IMR-90 (cell line): ENCODE measurements at regions not wholly inside any gene's neighbourhood (a gene's known extent, or its start where the extent isn't known, plus 50 kb on each side); places are given as distances from the start of the nearest gene placed in this dataset.

Source experiments
- ATAC-seq: fragments of 200-7000 bp; cut with Tn5 transposase; 2 replicates; pipeline ENCODE4 v1.9.1; 2020; ENCODE audit warnings: low read depth, mild to moderate bottlenecking, moderate library complexity
- BruUV-seq: library from RNA; stranded (reverse); fragments of 400-500 nt; replicated peaks from 2 replicates; lab custom pipeline; 2021; lab: Mats Ljungman, UMichigan
- CTCF ChIA-PET: fragments of 300-600 bp; formaldehyde crosslinking; extraction: SDS; loops from one replicate; lab custom pipeline; 2021; ENCODE audit warnings: antibody characterized with exemption; lab: Yijun Ruan, JAX
- POLR2A ChIA-PET: fragments of 300-600 bp; sonication (Branson Sonifier 250); formaldehyde crosslinking; loops from one replicate; lab custom pipeline; 2022; ENCODE audit warnings: antibody characterized with exemption; ENCODE audit not compliant: unreplicated experiment; lab: Charles Lee
- DNase-seq: peaks from one replicate; pipeline ENCODE4 v3.0.0; 2013
- H2AFZ ChIP-seq: replicated peaks from 2 replicates; pipeline ENCODE3; 2013; ENCODE audit warnings: low read length, mild to moderate bottlenecking; ENCODE audit not compliant: poor library complexity
- H2AK5ac ChIP-seq: 2 replicates; pipeline ENCODE4 v1.6.1; 2013; ENCODE audit warnings: low read depth, low read length, inconsistent platforms
- H2AK9ac ChIP-seq: replicated peaks from 2 replicates; pipeline ENCODE3; 2013; ENCODE audit warnings: mild to moderate bottlenecking, low read depth, low read length, moderate library complexity; ENCODE audit not compliant: poor library complexity
- H2BK120ac ChIP-seq: 2 replicates; pipeline ENCODE4 v1.6.1; 2013; ENCODE audit warnings: low read depth, low read length, inconsistent platforms
- H2BK15ac ChIP-seq: 3 replicates; pipeline ENCODE4 v1.6.1; 2013; ENCODE audit warnings: low read depth, low read length, inconsistent platforms
- H2BK20ac ChIP-seq: 2 replicates; pipeline ENCODE4 v1.6.1; 2013; ENCODE audit warnings: low read depth, mild to moderate bottlenecking, inconsistent platforms, low read length, moderate library complexity
- H2BK5ac ChIP-seq: 2 replicates; pipeline ENCODE4 v1.6.1; 2013; ENCODE audit warnings: mild to moderate bottlenecking, low read depth, low read length, inconsistent platforms; ENCODE audit not compliant: poor library complexity, severe bottlenecking
- H3K14ac ChIP-seq: replicated peaks from 2 replicates; pipeline ENCODE4 v1.6.1; 2013; ENCODE audit warnings: low read depth, low read length, inconsistent platforms
- H3K18ac ChIP-seq: 2 replicates; pipeline ENCODE4 v1.6.1; 2013; ENCODE audit warnings: low read depth, low read length, control low read depth
- H3K23ac ChIP-seq: 2 replicates; pipeline ENCODE4 v1.6.1; 2013; ENCODE audit warnings: low read depth, low read length, inconsistent platforms
- H3K27ac ChIP-seq: 2 replicates; pipeline ENCODE4 v1.5.1; 2013; ENCODE audit warnings: mild to moderate bottlenecking, control low read depth, low read length; ENCODE audit not compliant: insufficient read depth
- H3K27me3 ChIP-seq: 2 replicates; pipeline ENCODE4 v1.6.1; 2013; ENCODE audit warnings: low read length; ENCODE audit not compliant: control insufficient read depth, insufficient read depth
- H3K36me3 ChIP-seq: 2 replicates; pipeline ENCODE4 v1.6.1; 2013; ENCODE audit warnings: low read length, mixed read lengths; ENCODE audit not compliant: control insufficient read depth, insufficient read depth
- H3K4ac ChIP-seq: 2 replicates; pipeline ENCODE4 v1.6.1; 2013; ENCODE audit warnings: low read depth, low read length, inconsistent platforms
- H3K4me1 ChIP-seq: 2 replicates; pipeline ENCODE4 v1.6.1; 2013; ENCODE audit warnings: low read length, mixed read lengths; ENCODE audit not compliant: control insufficient read depth, insufficient read depth
- H3K4me2 ChIP-seq: 2 replicates; pipeline ENCODE4 v1.6.1; 2013; ENCODE audit warnings: low read depth, mild to moderate bottlenecking, control low read depth, low read length, moderate library complexity
- H3K4me3 ChIP-seq: 2 replicates; pipeline ENCODE4 v1.5.1; 2013; ENCODE audit warnings: low read depth, mild to moderate bottlenecking, control low read depth, low read length, moderate library complexity; ENCODE audit not compliant: insufficient read depth
- H3K56ac ChIP-seq: 2 replicates; pipeline ENCODE4 v1.6.1; 2013; ENCODE audit warnings: low read length, inconsistent platforms; ENCODE audit not compliant: insufficient read depth; ENCODE audit errors: extremely low read depth
- H3K79me1 ChIP-seq, 2 experiments: 2 replicates each; pipeline ENCODE4 v1.6.1; 2013; ENCODE audit warnings: low read length in 2 of 2, inconsistent platforms in 1 of 2, low read depth in 1 of 2
- H3K9ac ChIP-seq: 2 replicates; pipeline ENCODE4 v1.6.1; 2013; ENCODE audit warnings: low read depth, low read length, control low read depth
- H3K9me1 ChIP-seq: 2 replicates; pipeline ENCODE4 v1.6.1; 2013; ENCODE audit warnings: low read length, inconsistent platforms; ENCODE audit not compliant: insufficient read depth
- H3K9me3 ChIP-seq: 2 replicates; pipeline ENCODE4 v1.6.1; 2013; ENCODE audit warnings: low read length; ENCODE audit not compliant: control insufficient read depth, insufficient read depth
- H4K20me1 ChIP-seq: 2 replicates; pipeline ENCODE4 v1.6.1; 2013; ENCODE audit warnings: low read length, inconsistent platforms; ENCODE audit not compliant: insufficient read depth
- H4K5ac ChIP-seq: 2 replicates; pipeline ENCODE4 v1.6.1; 2013; ENCODE audit warnings: mild to moderate bottlenecking, low read depth, low read length, control low read depth
- H4K8ac ChIP-seq, 2 experiments: 2 replicates each; pipeline ENCODE4 v1.6.1; 2013; ENCODE audit warnings: low read depth in 2 of 2, low read length in 2 of 2, control low read depth in 1 of 2, inconsistent platforms in 1 of 2
- H4K91ac ChIP-seq: 2 replicates; pipeline ENCODE4 v1.6.1; 2013; ENCODE audit warnings: low read depth, low read length, inconsistent platforms; ENCODE audit not compliant: insufficient read depth
- BHLHE40 ChIP-seq: fragments of 150-350 bp; IDR thresholded peaks from 2 replicates; pipeline ENCODE4 v1.6.1; 2016; ENCODE audit warnings: mild to moderate bottlenecking, low read depth, low read length
- CEBPB ChIP-seq: IDR thresholded peaks from 2 replicates; pipeline ENCODE4 v1.6.1; 2012; ENCODE audit warnings: low read depth, low read length, improper control_type of control experiment
- CHD1 ChIP-seq: IDR thresholded peaks from 2 replicates; pipeline ENCODE4 v1.6.1; 2012; ENCODE audit warnings: low read depth, low read length, improper control_type of control experiment
- CTCF ChIP-seq: conservative IDR thresholded peaks from 2 replicates; pipeline ENCODE4 v1.5.1; 2012; ENCODE audit warnings: mild to moderate bottlenecking, low read depth, low read length, improper control_type of control experiment
- ELK1 ChIP-seq: fragments of 150-350 bp; IDR thresholded peaks from 2 replicates; pipeline ENCODE4 v1.6.1; 2016; ENCODE audit warnings: low read depth, mild to moderate bottlenecking, low read length, moderate library complexity, borderline replicate concordance
- FOS ChIP-seq: fragments of 150-350 bp; IDR thresholded peaks from 2 replicates; pipeline ENCODE4 v1.6.1; 2016; ENCODE audit warnings: low read depth, low read length
- MAFK ChIP-seq: IDR thresholded peaks from 2 replicates; pipeline ENCODE4 v1.6.1; 2012; ENCODE audit warnings: low read depth, low read length, improper control_type of control experiment
- MAZ ChIP-seq: IDR thresholded peaks from 2 replicates; pipeline ENCODE4 v1.6.1; 2012; ENCODE audit warnings: low read depth, mild to moderate bottlenecking, low read length, improper control_type of control experiment, moderate library complexity, borderline replicate concordance
- MXI1 ChIP-seq: IDR thresholded peaks from 2 replicates; pipeline ENCODE4 v1.6.1; 2012; ENCODE audit warnings: low read depth, mild to moderate bottlenecking, low read length, moderate library complexity, borderline replicate concordance
- NFE2L2 ChIP-seq: fragments of 150-350 bp; IDR thresholded peaks from 2 replicates; pipeline ENCODE4 v1.6.1; 2016; ENCODE audit warnings: low read depth, mild to moderate bottlenecking, low read length
- POLR2A ChIP-seq: IDR thresholded peaks from 2 replicates; pipeline ENCODE4 v1.6.1; 2012; ENCODE audit warnings: mild to moderate bottlenecking, low read depth, low read length
- RAD21 ChIP-seq: IDR thresholded peaks from 2 replicates; pipeline ENCODE4 v1.6.1; 2012; ENCODE audit warnings: low read length, improper control_type of control experiment
- RCOR1 ChIP-seq: IDR thresholded peaks from 2 replicates; pipeline ENCODE4 v1.6.1; 2012; ENCODE audit warnings: mild to moderate bottlenecking, low read length, improper control_type of control experiment; ENCODE audit not compliant: insufficient replicate concordance
- RFX5 ChIP-seq: IDR thresholded peaks from 2 replicates; pipeline ENCODE4 v1.8.0; 2012; ENCODE audit warnings: low read depth, mild to moderate bottlenecking, low read length, moderate library complexity
- SMC3 ChIP-seq: fragments of 150-350 bp; IDR thresholded peaks from 2 replicates; pipeline ENCODE4 v1.6.1; 2016; ENCODE audit warnings: low read depth, mild to moderate bottlenecking, antibody characterized with exemption, low read length, moderate library complexity
- USF2 ChIP-seq: fragments of 150-350 bp; IDR thresholded peaks from 2 replicates; pipeline ENCODE4 v1.6.1; 2017; ENCODE audit warnings: mild to moderate bottlenecking, antibody characterized with exemption, low read length, low read depth
- dilution Hi-C: fragments of 300-500 bp; cut with HindIII; formaldehyde crosslinking; loops from one replicate; pipeline ENCODE4 v1.14.3; 2018; ENCODE audit warnings: low sequenced_read_pairs; ENCODE audit not compliant: unreplicated experiment
- in situ Hi-C: fragments of 300-500 bp; cut with MboI; formaldehyde crosslinking; loops from 3 replicates; pipeline ENCODE4 v1.14.3; 2019; ENCODE audit warnings: low sequenced_read_pairs, inconsistent platforms, mixed read lengths
- intact Hi-C: fragments of 100-400 bp; cut with micrococcal nuclease; formaldehyde crosslinking; loops from 2 replicates; pipeline ENCODE4 v1.10.0; 2022

GRCh38 chr3:117774130-117774529 is 1064.6 kb downstream of the TUSC7 start:
- no peaks in the 10 kb centered on the region for H3K36me3 ChIP-seq
- no peak overlapping the region for H4K91ac ChIP-seq
- no peak overlapping the region for H2BK15ac ChIP-seq
- no peak for TF ChIP-seq FOS
- TF ChIP-seq RFX5 = no peak
- no peak for TF ChIP-seq RCOR1
- no peak for TF ChIP-seq MAFK
- no peak for TF ChIP-seq CEBPB
- no peak for TF ChIP-seq BHLHE40
- no peak for TF ChIP-seq ELK1
- TF ChIP-seq NFE2L2 = no peak
- TF ChIP-seq SMC3 = no peak
- TF ChIP-seq CTCF = no peak
- TF ChIP-seq MAZ = no peak
- TF ChIP-seq MXI1 = no peak
- TF ChIP-seq USF2 = no peak
- TF ChIP-seq RAD21 = no peak
- TF ChIP-seq POLR2A = no peak
- TF ChIP-seq CHD1 = no peak
- H3K14ac ChIP-seq = no peak overlapping the region
- no TSS peak for BruUV-seq
- H3K9me1 ChIP-seq = no peaks in the 10 kb centered on the region
- H2AK5ac ChIP-seq = no peak overlapping the region
- dilution Hi-C loops = no loop called here
- H3K4me1 ChIP-seq = no peaks in the 10 kb centered on the region
- DNase-seq (no peak), ATAC-seq (no peak)
- H2AK9ac ChIP-seq = no peak overlapping the region
- H2BK5ac ChIP-seq = no peak overlapping the region
- H2BK120ac ChIP-seq = no peak overlapping the region
- ChIA-PET POLR2A (no interaction called here), CTCF (interaction anchor here (0.7 kb wide), 1 partner anchor 224 kb away, joined by 4 read pairs; no protein-coding TSS in a partner anchor)
- no peak overlapping the region for H3K4me2 ChIP-seq
- H3K9me3 ChIP-seq = no peaks in the 10 kb centered on the region
- no peak overlapping the region for H3K27ac ChIP-seq
- H3K4me3 ChIP-seq = no peak overlapping the region
- H3K79me1 ChIP-seq = no peaks in the 10 kb centered on the region
- no peak overlapping the region for H3K18ac ChIP-seq
- no peak overlapping the region for H4K5ac ChIP-seq
- H4K8ac ChIP-seq = no peak overlapping the region
- H3K4ac ChIP-seq = no peak overlapping the region
- intact Hi-C loops = no loop called here
- no peak overlapping the region for H3K23ac ChIP-seq
- in situ Hi-C loops = no loop called here
- no peaks in the 10 kb centered on the region for H3K27me3 ChIP-seq
- no peak overlapping the region for H3K56ac ChIP-seq
- no peak overlapping the region for H2BK20ac ChIP-seq
- H3K9ac ChIP-seq = no peak overlapping the region
- H2AFZ ChIP-seq = no peak overlapping the region
- H4K20me1 ChIP-seq = no peaks in the 10 kb centered on the region
